Lung microvascular endothelial cell (primary cell): ENCODE measurements at regions not wholly inside any gene's neighbourhood (a gene's known extent, or its start where the extent isn't known, plus 50 kb on each side); places are given as distances from the start of the nearest gene placed in this dataset.
"Not testable (repeated sequence)": the region's sequence is repeated elsewhere in the genome, so short reads cannot be mapped to it uniquely, and the experiment has no call there.

Experiments used
- DNase-seq, 2 donors: peaks; one replicate each; pipeline versions ENCODE4 v3.0.0 to v3.0.0-alpha.2; 2010; ENCODE audit warnings: low read depth in 2 of 2

- DNase-seq: no peak
Measured at GRCh38 chr2:122011493-122012270, 256.2 kb downstream of the TSN start.

GRCh38 chr2:122018736-122019135, 263.3 kb downstream of the TSN start:
- no peak for DNase-seq

GRCh38 chr2:122019724-122020123, 264.3 kb downstream of the TSN start:
- DNase-seq: no peak

- DNase-seq: no peak
Measured at GRCh38 chr2:122020377-122020776, 264.9 kb downstream of the TSN start.

- DNase-seq: no peak
Measured at GRCh38 chr2:122021941-122022340, 266.5 kb downstream of the TSN start.

GRCh38 chr2:122022531-122022930, 267.1 kb downstream of the TSN start:
- DNase-seq: no peak

- no peak for DNase-seq
Measured at GRCh38 chr2:122023059-122023864, 267.8 kb downstream of the TSN start.

GRCh38 chr2:122027510-122028217, 272.2 kb downstream of the TSN start:
- DNase-seq: no peak

GRCh38 chr2:122028371-122029100, 273.1 kb downstream of the TSN start:
- no peak for DNase-seq

- DNase-seq: no peak
Measured at GRCh38 chr2:122029456-122029855, 274.0 kb downstream of the TSN start.

- DNase-seq: no peak
Measured at GRCh38 chr2:122029945-122030344, 274.5 kb downstream of the TSN start.

GRCh38 chr2:122031544-122032263, 276.3 kb downstream of the TSN start:
- peak in 1 of 2 donors; percentile 44 for DNase-seq

- DNase-seq: no peak
Measured at GRCh38 chr2:122032264-122032645, 276.8 kb downstream of the TSN start.

GRCh38 chr2:122033778-122034177, 278.3 kb downstream of the TSN start:
- no peak for DNase-seq

GRCh38 chr2:122034344-122034743, 278.9 kb downstream of the TSN start:
- no peak for DNase-seq

GRCh38 chr2:122034777-122035176, 279.3 kb downstream of the TSN start:
- no peak for DNase-seq

GRCh38 chr2:122038816-122039215, 283.4 kb downstream of the TSN start:
- DNase-seq: not testable (repeated sequence)

GRCh38 chr2:122041455-122041854, 286.0 kb downstream of the TSN start:
- no peak for DNase-seq

GRCh38 chr2:122051659-122052058, 296.2 kb downstream of the TSN start:
- not testable (repeated sequence) for DNase-seq

GRCh38 chr2:122055521-122055931, 300.1 kb downstream of the TSN start:
- no peak for DNase-seq

GRCh38 chr2:122056853-122057252, 301.4 kb downstream of the TSN start:
- DNase-seq: no peak
